ENCODE measurements at regions not wholly inside any gene's neighbourhood (a gene's known extent, or its start where the extent isn't known, plus 50 kb on each side); places are given as distances from the start of the nearest gene placed in this dataset.
"Not testable (repeated sequence)": the region's sequence is repeated elsewhere in the genome, so short reads cannot be mapped to it uniquely, and the experiment has no call there.

GRCh38 chr2:89797320-89798038, 1106.0 kb downstream of the RPIA start:
- DNase-seq, result no peak

GRCh38 chr2:89801207-89801606, 1109.7 kb downstream of the RPIA start:
- not testable (repeated sequence) for DNase-seq

DNA sequence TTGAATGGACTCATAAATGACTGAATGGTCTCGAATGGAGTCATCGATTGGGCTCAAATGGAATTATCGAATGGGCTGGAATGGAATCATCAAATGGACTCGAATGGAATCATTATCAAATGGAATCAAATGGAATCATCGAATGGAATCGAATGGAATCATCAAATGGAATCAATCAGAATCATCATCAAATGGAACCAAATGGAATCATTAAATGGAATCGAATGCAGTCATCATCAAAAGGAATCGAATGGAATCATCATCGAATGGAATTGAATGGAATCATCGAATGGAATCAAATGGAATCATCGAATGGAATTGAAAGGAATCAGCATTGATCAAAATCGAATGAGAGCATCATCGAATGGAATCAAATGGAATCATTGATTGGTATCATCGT, 1114.9 kb downstream of the RPIA start:
- not testable (repeated sequence) for DNase-seq

DNA sequence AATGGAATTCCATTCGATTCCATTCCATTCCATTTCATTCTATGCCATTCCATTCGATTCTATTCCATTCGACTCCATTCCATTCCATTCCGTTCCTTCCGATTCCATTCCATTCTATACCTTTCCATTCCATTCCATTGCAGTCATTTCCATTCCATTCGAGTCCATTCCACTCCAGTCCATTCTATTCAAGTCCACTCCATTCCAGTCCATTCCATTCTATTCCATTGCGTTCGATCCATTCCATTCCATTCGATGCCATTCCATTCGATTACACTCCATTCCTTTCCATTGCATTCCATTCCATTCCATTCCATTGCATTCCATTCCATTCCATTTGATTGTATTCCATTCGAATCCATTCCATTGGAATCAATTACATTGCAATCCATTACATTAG, 1119.8 kb downstream of the RPIA start:
- no peak for DNase-seq

DNA sequence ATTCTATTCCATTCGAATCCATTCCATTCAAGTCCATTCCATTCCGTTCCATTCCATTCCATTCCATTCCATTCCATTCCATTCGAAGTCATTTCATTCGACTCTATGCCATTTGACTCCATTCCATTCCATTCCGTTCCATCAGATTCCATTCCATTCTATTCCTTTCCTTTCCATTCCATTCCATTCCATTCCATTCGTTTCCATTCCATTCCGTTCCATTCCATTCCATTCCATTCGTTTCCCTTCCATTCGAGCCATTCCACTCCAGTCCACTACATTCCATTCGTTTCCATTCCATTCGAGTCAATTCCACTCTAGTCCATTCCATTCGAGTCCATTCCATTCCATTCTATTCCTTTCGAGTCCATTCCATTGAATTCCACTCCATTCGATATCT, 1120.4 kb downstream of the RPIA start:
- not testable (repeated sequence) for DNase-seq

GRCh38 chr2:89814359-89814758, 1122.9 kb downstream of the RPIA start:
- DNase-seq, result not testable (repeated sequence)

DNA sequence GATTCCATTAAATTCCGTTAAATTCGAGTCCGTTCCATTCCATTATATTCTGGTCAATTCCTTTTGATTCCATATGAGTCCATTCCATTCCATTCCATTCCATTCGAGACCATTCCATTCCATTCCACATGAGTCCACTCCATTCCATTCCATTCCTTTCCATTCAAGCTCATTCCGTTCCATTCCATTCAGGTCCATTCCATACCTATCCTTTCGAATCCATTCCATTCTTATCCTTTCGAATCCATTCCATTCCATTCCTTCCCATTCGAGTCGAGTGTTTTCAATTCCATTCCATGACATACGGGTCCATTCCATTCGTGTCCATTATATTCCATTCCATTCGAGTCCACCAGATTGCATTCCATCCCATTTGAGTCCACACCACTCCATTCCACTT, 1127.4 kb downstream of the RPIA start:
- no peak for DNase-seq

- DNase-seq, result no peak
These were observed 1128.3 kb downstream of the RPIA start for GRCh38 chr2:89819809-89820208.

DNA sequence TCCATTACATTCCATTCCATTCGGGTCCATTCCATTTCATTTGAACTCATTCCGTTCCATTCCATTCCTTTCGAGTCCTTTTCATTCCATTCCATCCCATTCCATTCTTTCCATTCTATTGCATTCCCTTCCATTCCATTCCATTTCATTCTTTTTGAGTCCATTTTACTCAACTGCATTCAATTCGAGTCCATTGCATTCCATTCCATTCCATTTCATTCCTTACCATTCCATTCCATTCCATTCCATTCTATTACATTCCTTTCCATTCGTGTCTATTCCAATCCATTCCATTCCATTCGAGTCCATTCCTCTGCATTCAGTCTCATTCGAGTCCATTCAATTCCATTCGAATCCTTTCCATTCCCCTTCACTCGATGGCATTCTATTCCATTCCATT, 1128.8 kb downstream of the RPIA start:
- no peak for DNase-seq

GRCh38 chr2:89821455-89821945, 1130.0 kb downstream of the RPIA start:
- DNase-seq, result no peak

DNA sequence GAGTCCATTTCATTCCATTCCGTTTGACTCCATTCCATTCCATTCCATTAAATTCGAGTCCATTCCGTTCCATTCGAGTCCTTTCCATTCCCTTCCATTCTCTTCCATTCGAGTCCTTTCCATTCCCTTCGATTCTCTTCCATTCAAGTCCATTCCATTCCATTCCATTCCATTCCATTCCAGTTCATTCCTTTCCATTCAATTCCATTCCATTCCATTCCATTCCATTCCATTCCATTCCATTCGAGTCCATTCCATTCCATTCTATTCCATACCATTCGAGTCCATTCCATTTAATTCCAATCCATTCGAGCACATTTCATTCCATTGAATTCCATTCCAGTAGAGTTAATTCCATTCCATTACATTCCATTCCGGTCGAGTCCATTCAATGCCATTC, 1130.9 kb downstream of the RPIA start:
- DNase-seq, result not testable (repeated sequence)

DNA sequence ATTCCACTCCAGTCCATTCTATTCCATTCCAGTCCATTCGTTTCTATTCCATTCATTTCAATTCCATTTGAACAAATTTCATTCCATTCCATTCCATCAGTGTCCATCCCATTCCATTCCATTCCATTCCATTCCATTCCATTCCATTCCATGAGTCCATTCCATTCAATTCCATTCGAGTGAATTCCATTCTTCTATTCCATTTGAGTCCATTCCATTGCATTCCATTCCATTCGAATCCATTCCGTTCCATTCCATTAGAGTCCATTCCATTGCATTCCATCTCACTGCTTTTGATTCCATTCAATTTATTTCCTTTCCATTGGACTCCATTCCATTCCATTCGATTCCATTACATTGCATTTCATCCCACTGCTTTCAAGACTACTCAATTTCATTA, 1132.1 kb downstream of the RPIA start:
- DNase-seq, result no peak

DNA sequence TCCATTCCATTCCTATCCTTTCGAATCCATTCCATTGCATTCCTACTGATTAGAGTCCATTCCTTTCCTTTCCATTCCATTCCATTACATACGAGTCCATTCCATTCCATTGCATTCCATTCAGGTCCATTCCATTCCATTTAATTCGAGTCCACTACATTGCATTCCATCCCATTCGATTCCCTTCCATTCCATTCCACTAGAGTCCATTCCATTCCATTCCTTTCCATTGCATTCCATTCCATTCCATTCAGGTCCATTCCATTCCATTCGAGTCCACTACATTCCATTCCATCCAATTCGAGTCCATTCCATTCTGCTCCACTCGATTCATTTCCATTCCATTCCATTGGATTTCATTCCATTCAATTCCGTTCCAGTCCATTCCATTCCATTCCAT, 1133.6 kb downstream of the RPIA start:
- DNase-seq, result no peak

DNA sequence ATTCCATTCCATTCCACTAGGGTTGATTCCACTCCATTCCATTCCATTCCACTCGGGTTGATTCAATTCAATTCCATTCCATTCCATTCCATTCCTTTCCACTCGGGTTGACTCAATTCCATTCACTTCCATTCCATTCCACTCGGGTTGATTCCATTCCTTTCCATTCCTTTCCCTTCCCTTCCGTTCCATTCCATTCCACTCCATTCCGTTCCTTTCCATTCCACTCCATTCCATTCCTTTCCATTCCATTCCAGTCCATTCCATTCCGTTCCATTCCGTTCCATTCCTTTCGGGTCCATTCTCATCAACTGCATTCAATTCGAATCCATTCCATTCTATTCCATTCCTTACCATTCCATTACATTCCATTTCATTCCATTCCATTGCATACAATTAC, 1135.3 kb downstream of the RPIA start:
- not testable (repeated sequence) for DNase-seq

DNA sequence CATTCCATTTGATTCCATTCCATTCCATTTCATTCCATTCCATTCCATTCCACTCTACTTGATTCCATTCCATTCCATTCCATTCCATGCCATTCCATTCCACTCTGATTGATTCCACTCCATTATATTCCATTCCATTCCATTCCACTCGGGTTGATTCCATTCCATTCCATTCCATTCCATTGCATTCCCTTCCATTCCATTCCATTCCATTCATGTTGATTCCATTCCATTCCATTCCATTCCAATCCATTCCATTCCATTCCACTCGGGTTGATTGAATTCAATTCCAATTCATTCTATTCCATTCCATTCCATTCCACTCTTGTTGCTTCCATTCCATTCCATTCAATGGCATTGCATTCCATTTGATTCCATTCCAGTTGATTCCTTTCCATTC, 1136.4 kb downstream of the RPIA start:
- not testable (repeated sequence) for DNase-seq

DNA sequence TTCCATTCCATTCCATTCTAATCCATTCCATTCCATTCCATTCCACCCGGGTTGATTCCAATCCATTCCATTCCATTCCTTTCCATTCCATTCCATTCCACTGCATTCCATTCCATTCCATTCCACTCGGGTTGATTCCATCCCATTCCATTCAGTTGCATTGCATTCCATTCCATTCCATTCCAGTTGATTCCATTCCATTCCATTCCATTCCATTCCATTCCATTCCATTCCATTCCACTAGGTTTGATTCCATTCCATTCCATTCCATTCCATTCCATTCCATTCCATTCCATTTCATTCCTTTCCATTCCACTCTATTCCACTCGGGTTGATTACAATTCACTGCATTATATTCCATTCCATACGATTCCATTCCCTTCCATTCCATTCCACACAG, 1136.9 kb downstream of the RPIA start:
- not testable (repeated sequence) for DNase-seq

GRCh38 chr2:89828961-89829631, 1137.6 kb downstream of the RPIA start:
- DNase-seq, result not testable (repeated sequence)

DNA sequence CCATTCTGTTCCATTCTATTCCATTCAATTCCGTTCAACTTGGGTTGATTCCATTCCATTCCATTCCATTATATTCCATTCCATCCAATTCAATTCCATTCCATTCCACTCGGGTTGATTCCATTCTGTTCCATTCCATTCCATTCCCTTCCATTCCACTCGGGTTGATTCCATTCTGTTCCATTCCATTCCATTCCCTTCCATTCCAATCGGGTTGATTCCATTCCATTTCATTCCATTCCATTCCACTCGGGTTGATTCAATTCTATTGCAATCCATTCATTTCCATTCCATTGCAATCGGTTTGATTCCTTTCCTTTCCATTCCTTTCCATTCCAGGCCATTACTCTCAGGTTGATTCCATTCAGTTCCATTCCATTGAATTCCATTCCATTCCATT, 1138.4 kb downstream of the RPIA start:
- no peak for DNase-seq

- not testable (repeated sequence) for DNase-seq
These were observed 1139.1 kb downstream of the RPIA start for GRCh38 chr2:89830341-89831218.

- no peak for DNase-seq
These were observed 1140.4 kb downstream of the RPIA start for GRCh38 chr2:89831641-89832498.

DNA sequence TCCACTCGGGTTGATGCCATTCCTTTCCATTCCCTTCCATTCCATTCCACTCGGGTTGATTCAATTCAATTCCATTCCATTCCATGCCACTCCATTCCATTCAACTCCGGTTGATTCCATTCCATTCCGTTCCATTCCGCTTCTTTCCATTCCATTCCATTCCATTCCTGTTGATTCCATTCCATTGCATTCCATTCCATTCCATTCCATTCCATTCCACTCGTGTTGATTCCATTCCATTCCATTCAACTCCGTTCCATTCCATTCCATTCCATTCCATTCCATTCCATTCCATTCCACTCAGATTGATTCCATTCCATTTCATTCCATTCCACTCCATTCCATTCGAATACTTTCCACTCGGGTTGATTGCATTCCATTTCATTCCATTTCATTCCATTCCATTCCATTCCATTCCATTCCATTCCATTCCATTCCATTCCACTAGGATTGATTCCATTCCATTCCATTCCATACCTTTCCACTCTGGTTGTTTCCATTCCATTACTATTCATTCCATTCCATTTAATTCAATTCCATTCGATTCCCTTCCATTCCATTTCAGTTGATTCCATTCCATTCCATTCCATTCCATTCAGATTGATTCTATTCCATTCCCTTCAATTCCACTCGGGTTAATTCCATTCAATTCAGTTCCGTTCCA, 1141.8 kb downstream of the RPIA start:
- DNase-seq, result no peak

- DNase-seq, result peak in 1 of 5 donors; percentile 38
These were observed 1142.3 kb downstream of the RPIA start for GRCh38 chr2:89833780-89834117.

Data from T-helper 1 cell (primary cell).